NOMO-1 treated with dmso at 0.1 percent for 144 hours (cell line): ENCODE measurements at regions not wholly inside any gene's neighbourhood (a gene's known extent, or its start where the extent isn't known, plus 50 kb on each side); places are given as distances from the start of the nearest gene placed in this dataset.

Source experiments
- DNase-seq: peaks from one replicate; lab custom pipeline; 2025; ENCODE audit not compliant: unreplicated experiment; lab: John Stamatoyannopoulos, UW

DNA sequence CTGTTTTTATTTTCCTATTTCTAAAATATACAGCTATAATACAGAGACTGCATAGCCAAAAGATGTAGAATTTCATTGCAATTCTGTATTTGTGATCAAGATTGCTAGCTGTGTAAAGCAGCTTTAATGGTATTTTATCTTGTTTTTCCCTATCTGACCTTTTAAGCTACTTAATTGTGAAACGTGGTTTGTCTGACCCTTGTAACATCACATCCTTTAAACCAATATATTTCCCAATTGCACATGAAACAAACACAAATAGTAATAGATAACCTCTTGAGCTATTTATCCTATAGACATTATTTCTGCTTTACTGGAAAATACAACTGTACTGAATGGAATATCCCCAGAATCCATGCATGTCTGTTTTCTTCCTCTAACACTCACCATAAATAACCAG is 112.2 kb upstream of the PLPPR4 start:
- DNase-seq = no peak

DNA sequence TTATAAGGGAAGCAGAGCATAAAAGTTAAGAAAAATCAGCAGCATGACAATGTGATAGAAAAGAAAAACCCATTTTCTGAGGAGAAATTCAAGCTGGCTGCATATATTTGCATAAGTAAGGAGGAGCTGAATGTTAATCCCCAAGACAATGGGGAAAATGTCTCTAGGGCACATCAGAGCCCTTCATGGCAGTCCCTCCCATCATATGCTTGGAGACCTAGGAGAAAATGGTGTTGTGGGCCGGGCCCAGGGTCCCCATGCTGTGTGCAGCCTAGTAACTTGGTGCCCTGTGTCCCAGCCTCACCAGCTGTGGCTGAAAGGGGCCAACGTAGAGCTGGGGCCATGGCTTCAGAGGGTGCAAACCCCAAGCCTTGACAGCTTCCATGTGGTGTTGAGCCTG is 100.6 kb upstream of the PLPPR4 start:
- no peak for DNase-seq

DNA sequence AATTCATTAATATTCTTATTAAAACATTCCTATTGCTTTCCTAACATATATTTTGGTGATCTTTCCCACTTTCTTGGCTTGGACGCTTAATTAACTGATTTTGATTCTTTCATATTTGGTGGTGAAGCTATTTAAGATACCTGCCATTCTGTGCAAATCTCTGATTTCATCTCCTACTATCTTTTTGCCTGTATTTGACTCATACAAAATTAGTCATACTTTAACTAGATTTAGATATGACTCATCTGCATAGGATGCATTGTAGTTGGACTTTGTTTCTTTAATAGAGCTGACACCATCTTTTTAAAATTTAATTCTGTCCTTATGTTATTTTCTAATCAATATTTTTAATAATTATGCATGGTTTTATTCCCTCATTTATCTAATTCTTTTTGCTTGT is 93.8 kb upstream of the PLPPR4 start:
- no peak for DNase-seq

DNA sequence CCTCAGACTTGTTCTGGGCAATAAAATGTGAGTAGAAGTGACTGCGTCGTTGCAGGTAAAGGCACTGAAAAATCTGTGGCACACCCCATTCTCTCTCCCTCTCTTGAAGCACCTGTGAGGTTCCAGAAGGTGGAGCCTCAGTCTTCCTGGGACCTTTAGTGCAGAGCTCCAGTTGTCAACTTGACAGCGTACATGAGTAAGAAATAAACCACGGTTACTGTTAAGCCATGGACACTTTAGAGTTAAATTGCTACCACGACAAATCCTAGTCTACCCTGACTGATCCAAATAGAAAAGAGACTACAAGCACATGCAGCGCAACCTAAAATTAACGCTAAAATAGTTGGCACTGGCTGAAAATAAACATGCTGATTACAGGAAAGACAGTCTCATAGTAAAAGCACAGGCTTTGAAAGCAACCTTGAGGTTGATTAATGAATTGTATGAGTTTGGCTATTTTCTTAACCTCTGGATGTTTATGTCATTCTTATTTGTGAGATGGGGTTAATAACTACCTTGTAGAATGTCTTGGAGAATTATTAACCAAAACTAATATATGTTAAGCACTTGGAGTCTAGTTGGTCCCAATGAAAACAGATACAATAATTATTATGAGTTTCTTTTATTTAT is 93.0 kb upstream of the PLPPR4 start:
- DNase-seq = no peak

DNA sequence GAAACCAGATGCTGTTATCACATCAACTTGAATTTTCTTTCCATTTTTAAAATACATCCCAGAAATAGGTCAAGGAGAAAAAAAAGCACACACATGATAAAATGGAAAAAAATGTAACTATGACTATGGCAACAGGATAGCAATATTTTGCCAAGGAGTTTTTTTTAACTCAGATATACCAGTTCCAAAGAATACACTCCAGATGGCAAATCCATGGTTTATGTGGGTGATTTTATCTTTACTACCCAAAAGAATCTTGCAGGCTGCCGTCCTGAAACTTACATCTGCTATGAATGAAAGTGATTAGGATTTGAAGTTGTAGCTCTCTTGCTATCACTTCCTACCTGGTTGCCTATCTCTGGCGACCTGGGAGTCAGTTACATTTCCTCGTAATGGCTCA is 91.0 kb upstream of the PLPPR4 start:
- DNase-seq = no peak

DNA sequence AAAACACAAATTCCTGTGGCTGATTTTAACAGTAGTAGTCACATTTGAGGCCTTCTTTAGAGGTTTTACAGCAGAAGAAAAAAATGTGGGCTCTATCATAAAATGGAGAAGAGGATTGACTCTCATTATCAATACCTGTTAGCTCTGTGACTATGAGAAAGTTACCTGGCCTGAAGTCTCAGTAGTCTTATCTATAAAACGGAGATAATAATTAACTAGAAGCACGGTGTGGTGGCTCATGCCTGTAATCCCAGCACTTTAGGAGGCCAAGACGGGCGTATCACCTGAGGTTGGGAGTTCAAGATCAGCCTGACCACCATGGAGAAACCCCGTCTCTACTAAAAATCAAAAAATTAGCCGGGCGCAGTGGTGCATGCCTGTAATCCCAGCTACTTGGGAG is 90.4 kb upstream of the PLPPR4 start:
- no peak for DNase-seq

DNA sequence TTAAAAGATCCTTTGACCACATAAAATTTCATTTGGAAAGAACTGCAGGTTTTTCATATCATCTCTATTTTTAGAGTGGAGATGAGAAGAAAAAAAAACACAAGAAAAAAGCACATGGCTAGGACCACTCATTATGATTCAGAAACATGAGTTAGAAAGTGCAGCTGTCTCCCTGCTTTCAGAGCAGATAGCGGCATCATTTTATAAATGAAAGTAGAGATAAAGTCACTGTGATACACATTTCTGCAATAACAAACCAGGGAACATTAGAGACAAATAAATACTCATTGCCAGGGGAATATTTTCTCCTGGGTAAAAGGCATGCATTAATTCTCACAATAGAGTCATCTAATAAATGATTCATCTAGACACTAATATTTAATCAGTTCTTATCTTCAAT is 87.5 kb upstream of the PLPPR4 start:
- DNase-seq = no peak

DNA sequence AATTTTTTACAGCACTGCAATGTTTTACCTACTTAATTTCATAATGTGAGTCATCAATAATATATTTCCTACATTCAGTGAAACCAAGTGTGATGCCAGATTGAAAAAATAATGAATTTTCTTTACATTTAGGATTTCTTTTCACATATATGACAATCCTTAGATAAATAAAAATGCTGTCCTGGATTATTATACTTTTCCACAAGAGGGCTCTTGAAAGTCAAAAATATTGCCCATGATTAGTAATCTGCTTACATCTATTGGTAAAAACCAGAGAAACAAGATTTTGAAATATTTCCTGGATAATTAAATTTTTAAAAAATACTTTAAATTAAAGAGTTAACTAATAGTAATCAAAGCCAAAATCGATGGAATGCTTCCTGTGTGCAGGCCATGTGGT is 86.8 kb upstream of the PLPPR4 start:
- no peak for DNase-seq

DNA sequence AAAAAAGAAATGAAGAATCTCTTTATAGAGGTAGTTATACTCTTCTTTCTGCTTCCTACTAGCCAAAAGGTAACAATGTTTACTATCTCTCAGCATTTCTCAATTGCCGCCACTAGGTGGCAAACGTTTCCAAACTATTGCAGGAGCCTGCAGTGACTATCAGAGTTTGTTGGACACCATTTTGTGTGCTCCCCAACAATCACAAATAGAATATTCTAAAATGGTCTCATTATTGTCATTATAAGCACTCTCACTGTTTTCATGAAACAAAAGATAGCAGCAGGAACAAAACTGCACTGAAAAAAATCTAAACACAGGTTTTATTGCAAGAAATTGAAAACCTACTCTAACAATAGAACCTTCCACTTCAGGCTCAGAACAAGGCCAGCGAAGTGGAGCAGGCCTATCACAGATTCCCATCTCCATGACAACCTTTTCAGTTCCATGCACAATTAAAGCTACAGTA is 83.9 kb upstream of the PLPPR4 start:
- DNase-seq = peak; percentile 4

DNA sequence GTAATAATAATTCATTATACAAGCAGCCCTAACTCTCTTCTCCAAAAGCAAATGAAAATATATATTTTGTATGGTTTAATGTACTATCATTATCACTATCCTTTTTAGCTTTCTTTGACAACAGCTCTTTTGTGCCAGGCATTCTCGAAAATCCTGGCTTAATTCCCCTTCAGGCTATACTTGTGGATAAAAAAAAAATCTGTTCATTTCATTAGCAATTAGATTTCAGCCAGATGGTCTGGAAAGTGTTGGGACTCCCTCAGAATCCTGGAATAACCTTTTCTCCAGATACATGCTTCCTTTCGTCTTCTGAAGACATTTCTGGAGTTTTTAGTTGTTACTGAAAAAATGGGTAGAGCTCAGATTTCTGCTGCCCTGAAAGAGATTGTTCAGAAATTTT is 83.4 kb upstream of the PLPPR4 start:
- DNase-seq = no peak

DNA sequence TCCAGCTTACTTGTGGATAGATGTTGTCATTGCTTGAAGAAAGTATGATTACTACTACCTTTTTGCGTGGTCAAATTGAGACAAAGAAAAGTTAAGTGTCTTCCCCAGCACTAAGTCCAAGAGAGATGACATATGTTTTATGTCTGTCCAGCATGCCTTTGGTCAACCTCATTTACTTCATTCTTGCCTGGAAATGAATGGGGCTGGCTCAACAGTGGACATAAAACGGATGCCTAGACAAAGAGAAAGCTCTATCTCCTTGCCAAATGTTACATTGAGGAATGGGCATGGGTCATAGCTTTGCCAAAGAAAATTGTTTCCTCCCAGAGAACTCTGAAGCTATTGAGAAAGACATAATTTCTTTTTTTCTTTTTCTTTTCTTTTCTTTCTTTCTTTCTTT is 82.4 kb upstream of the PLPPR4 start:
- DNase-seq = no peak

DNA sequence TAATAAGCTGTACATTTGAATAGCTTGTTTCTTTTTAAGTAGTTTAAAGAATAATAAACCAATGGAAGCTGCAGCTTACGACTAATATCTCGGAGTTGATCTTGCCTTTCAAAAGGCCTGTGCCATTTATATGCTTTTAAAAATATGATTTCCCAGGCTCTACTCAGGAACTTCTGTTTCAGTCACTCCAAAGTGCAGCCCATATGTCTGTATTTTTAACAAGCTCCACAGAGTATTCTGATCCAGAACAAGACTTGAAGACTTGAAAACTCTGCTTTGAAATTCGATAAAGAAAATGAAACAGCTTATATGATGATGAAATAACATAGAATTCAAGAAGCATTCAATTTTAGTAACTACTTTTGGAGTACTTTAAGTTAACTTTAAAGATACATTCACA is 79.1 kb upstream of the PLPPR4 start:
- DNase-seq = no peak

DNA sequence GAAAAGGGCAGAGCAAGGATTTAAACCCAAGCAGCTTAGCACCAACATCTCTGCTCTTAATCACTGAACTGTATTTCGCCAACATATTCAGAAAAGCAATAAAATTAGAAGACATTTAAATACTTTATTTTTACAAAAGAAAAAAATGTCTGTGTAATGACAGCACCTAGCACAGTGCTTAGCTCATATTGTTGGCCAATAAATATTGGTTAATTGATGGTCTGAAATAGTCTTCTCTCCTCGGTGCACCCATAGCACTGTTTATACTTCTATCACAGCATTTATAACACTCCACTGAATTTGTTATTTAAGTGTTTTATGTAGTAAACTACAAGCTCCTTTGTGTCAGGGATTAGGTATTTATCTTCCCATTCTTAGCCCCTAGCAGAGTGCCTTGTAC is 70.9 kb upstream of the PLPPR4 start:
- no peak for DNase-seq

DNA sequence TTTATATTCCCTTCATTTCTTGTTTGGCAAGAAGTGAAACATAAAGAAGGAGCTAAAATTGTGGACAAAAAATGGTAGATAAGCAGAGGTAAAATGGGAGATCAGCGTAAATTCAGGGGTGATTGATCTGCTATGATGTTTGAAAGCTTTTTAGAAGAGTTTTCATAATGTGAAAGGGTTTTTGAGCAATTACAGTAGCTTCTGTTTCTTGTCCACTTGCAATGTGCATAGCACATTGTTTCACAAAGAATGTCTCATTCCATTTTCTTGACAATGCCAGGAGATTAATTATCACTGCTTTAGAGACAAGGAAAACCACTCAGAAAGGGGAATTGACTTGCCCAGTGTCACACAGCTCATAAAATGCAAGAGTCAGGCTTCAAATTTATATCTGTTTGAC is 65.9 kb upstream of the PLPPR4 start:
- no peak for DNase-seq

DNA sequence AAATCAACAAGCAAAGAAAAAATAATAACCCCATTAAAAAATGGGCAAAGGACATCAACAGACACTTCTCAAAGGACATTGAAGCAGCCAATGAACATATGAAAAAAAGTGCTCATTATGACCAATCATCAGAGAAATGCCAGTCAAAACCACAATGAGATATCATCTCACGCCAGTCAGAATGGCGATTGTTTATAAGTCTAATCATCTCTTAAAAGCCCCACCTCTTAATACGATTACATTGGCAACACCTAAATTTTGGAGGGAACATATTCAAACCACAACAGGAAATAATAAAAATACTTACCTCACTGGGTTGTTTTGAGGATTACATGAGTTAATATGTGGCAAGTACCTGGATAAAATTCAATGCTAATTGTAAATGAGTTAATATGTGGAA is 57.1 kb upstream of the PLPPR4 start:
- no peak for DNase-seq
